Motor neuron (in vitro differentiated cells): ENCODE measurements at regions not wholly inside any gene's neighbourhood (a gene's known extent, or its start where the extent isn't known, plus 50 kb on each side); places are given as distances from the start of the nearest gene placed in this dataset.

Experiments
- ATAC-seq, 8 experiments: fragments of 200-7000 bp; cut with Tn5 transposase; replicated peaks in 6 of 8; 2 replicates each; pipeline ENCODE4 v1.8.0; 2021; ENCODE audit warnings: mild to moderate bottlenecking in 8 of 8, moderate library complexity in 8 of 8
- H3K27ac ChIP-seq, 2 donors: fragments of 250-450 bp; sonication (Bioruptor Pico); 2 replicates each; pipeline ENCODE4 v1.9.0; 2021; ENCODE audit warnings: antibody characterized with exemption in 2 of 2, mild to moderate bottlenecking in 2 of 2, moderate library complexity in 1 of 2
- H3K4me1 ChIP-seq, 2 donors: fragments of 250-450 bp; sonication (Bioruptor Pico); replicated peaks in 1 of 2; 2 replicates each; pipeline ENCODE4 v1.6.1; 2021; ENCODE audit warnings: antibody characterized with exemption in 2 of 2, mild to moderate bottlenecking in 2 of 2, moderate library complexity in 1 of 2
- H3K4me3 ChIP-seq, 5 donors: fragments of 250-450 bp; sonication (Bioruptor Pico); 2 replicates each; pipeline ENCODE4 v1.9.0; 2021; ENCODE audit warnings: antibody characterized with exemption in 5 of 5, mild to moderate bottlenecking in 5 of 5, moderate library complexity in 4 of 5
- WGBS, 10 experiments: fragments of 450-650 bp; shearing (Covaris generic); methylation state at CpG; one replicate each; pipeline ENCODE4 v1.0.0; 2022; 5-methylcytosine and 5-hydroxymethylcytosine counted together
- in situ Hi-C, 9 experiments: fragments of 400-800 bp; cut with MboI; loops; one replicate each; pipeline ENCODE4 v1.15.0; 2021; ENCODE audit warnings: low sequenced_read_pairs in 9 of 9, low pct_unique_long_range_greater_than_20kb in 2 of 9; ENCODE audit not compliant: unreplicated experiment in 9 of 9

- H3K4me3 ChIP-seq: no peak overlapping the region
- peak in 5 of 8 experiments; percentile 77 to 90 (median 87) for ATAC-seq
- H3K4me1 ChIP-seq: peaks cover 0 to 14% of the 10 kb centered on the region in 2 donors
- in situ Hi-C loops: no loop called here
- 13 to 94% (median 75%) methylated on average over 1 to 5 of the region's 6 CpGs for WGBS, 10 experiments
- no peak overlapping the region for H3K27ac ChIP-seq
Measured at GRCh38 chr13:103156346-103156998, 90.3 kb upstream of the SLC10A2 start.

- H3K4me1 ChIP-seq: peaks cover 0 to 14% of the 10 kb centered on the region in 2 donors
- no peak for ATAC-seq
- WGBS, 10 experiments: 0 to 93% (median 68%) methylated on average over 1 to 2 of the region's 2 CpGs
- H3K27ac ChIP-seq: no peak overlapping the region
- in situ Hi-C loops: no loop called here
- H3K4me3 ChIP-seq: no peak overlapping the region
Measured at GRCh38 chr13:103153466-103153865, 87.2 kb upstream of the SLC10A2 start.

GRCh38 chr13:103147961-103148360 lies 81.7 kb upstream of the SLC10A2 start:
- 7 to 88% (median 57%) methylated on average over 1 to 8 of the region's 9 CpGs; no CpG with 5 or more reads in 2 of the 10 experiments for WGBS, 10 experiments
- in situ Hi-C loops: loop anchor here in 2 of 9 experiments (25.0 kb wide), 2 partner anchors 211 to 236 kb away; no protein-coding TSS in a partner anchor
- H3K4me3 ChIP-seq: no peak overlapping the region
- peaks cover 3 to 19% of the 10 kb centered on the region in 2 donors for H3K4me1 ChIP-seq
- H3K27ac ChIP-seq: no peak overlapping the region
- no peak for ATAC-seq

- ATAC-seq: peak in 6 of 8 experiments; percentile 39 to 80 (median 53)
- Histone ChIP-seq H3K27ac (no peak overlapping the region), H3K4me3 (no peak overlapping the region), H3K4me1 (peaks cover 3 to 32% of the 10 kb centered on the region in 2 donors)
- WGBS, 10 experiments: 0 to 100% (median 67%) methylated on average over 1 of the region's 1 CpG; no CpG with 5 or more reads in 5 of the 10 experiments
- in situ Hi-C loops: loop anchor here in 2 of 9 experiments (25.0 kb wide), 2 partner anchors 208 to 233 kb away; no protein-coding TSS in a partner anchor
Measured at GRCh38 chr13:103145442-103145841, 79.2 kb upstream of the SLC10A2 start.

DNA sequence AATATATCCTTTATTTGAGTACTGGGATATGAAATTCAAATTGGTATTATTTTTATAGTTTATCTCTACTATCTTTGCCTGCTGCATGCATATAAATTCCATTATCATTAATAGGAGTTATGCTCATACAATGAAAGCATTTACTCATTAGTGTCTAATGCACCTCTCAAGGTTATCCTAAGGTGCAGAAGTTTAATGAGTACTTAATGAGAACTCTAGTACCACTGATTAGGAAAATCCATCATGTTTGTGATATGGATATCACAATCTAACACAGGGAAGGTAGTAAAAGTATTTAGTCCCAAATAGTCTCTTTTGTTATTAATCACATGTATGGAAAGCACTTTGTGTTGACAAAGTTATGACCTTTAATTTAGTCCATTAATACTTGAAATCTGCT lies 77.2 kb upstream of the SLC10A2 start:
- Histone ChIP-seq H3K27ac (no peak overlapping the region), H3K4me1 (peaks cover 3 to 32% of the 10 kb centered on the region in 2 donors), H3K4me3 (no peak overlapping the region)
- no peak for ATAC-seq
- in situ Hi-C loops: loop anchor here in 2 of 9 experiments (25.0 kb wide), 2 partner anchors 206 to 231 kb away; no protein-coding TSS in a partner anchor

- Histone ChIP-seq H3K4me1 (peaks cover 0 to 32% of the 10 kb centered on the region in 2 donors), H3K27ac (no peak overlapping the region), H3K4me3 (no peak overlapping the region)
- ATAC-seq: peak in 3 of 8 experiments; percentile 44 to 50 (median 45)
- 0 to 93% (median 71%) methylated on average over 1 to 2 of the region's 2 CpGs; no CpG with 5 or more reads in 3 of the 10 experiments for WGBS, 10 experiments
- in situ Hi-C loops: loop anchor here in 2 of 9 experiments (25.0 kb wide), 2 partner anchors 205 to 230 kb away; no protein-coding TSS in a partner anchor
Measured at GRCh38 chr13:103142151-103142550, 75.9 kb upstream of the SLC10A2 start.

DNA sequence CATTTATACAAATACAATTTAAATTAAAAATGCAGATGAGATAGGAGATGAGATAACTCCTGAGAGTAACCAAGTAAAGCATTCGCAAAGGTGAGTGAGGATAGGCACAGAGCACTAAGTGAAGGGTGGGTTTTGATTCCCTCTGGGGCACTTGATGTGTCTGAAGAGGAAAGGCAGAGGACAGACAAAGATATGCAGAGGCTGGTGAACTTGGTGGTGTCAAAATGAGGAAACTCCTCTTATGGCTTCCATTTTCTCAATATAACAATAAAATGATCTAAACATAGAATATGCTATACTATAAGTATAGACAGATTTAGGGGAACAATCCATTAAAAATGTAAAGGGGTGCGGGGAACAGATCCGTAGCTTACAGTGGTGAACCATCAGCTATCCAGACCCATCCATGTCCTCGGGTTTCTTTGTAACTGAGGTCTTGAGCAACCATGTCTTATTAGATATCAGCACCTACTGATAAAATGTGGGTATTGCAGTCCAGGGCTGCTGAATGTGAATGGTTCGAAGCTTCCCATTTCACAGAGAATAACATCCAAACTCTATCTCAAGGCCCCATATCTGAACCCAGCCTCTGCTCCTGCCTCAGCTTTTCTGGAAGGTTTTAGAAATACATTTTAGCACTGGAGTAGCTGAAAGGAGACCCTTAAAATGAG lies 73.9 kb upstream of the SLC10A2 start:
- peak in 2 of 8 experiments; percentile 39 to 82 for ATAC-seq
- H3K27ac ChIP-seq: no peak overlapping the region
- H3K4me1 ChIP-seq: peaks cover 0 to 20% of the 10 kb centered on the region in 2 donors
- WGBS, 10 experiments: 0 to 80% (median 67%) methylated on average over 1 to 5 of the region's 5 CpGs; no CpG with 5 or more reads in 1 of the 10 experiments
- in situ Hi-C loops: loop anchor here in 2 of 9 experiments (25.0 kb wide), 2 partner anchors 203 to 228 kb away; no protein-coding TSS in a partner anchor
- H3K4me3 ChIP-seq: no peak overlapping the region

DNA sequence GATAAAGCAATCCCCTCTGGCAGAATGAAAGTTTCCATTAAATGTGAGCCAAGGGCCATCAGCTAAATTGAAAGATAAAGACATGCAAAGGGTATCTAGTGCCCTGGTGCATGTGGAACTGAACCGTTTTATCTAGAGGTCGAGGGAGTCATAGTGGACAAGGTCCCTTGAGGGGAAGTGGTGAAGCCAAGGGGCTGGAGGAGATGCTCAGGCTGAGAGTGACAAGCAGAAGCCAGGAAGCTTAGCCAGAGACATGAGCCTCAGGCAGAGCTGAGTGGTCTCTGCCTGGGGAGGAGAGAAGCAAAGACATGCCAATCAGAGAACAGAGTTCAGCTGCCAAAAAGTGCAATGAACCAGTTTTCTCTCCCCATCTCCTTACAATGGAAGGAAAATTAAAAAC lies 68.1 kb upstream of the SLC10A2 start:
- in situ Hi-C loops: loop anchor here in 2 of 9 experiments (25.0 kb wide), 2 partner anchors 197 to 222 kb away; no protein-coding TSS in a partner anchor
- H3K27ac ChIP-seq: no peak overlapping the region
- WGBS, 10 experiments: 0 to 100% (median 90%) methylated on average over 1 to 2 of the region's 2 CpGs; no CpG with 5 or more reads in 3 of the 10 experiments
- H3K4me1 ChIP-seq: no peaks in the 10 kb centered on the region
- H3K4me3 ChIP-seq: no peak overlapping the region
- ATAC-seq: no peak

DNA sequence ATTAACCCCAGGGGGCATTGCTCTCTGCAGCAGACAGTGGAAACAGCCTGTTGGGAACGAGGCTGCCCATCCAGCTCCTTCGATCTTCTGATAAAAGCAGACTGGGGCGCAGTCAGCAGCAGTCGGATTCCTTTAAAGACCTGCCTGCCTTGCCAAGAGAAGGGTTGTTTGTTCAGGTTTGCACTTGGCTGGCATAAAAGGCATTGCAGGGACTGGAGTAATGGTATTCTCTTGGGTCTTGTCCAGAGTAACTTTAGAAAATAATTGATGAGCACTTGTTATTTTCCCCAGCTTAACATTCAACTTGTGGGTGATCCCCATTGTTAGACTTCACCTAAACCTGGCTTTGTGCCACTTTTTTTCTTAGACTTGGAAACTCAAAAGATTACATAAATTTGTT lies 67.3 kb upstream of the SLC10A2 start:
- WGBS, 10 experiments: 0 to 100% (median 80%) methylated on average over 1 to 3 of the region's 4 CpGs; no CpG with 5 or more reads in 5 of the 10 experiments
- ATAC-seq: peak in 1 of 8 experiments; percentile 93
- H3K4me3 ChIP-seq: no peak overlapping the region
- no peaks in the 10 kb centered on the region for H3K4me1 ChIP-seq
- in situ Hi-C loops: loop anchor here in 2 of 9 experiments (25.0 kb wide), 2 partner anchors 196 to 221 kb away; no protein-coding TSS in a partner anchor
- no peak overlapping the region for H3K27ac ChIP-seq

GRCh38 chr13:103130681-103131210 lies 64.5 kb upstream of the SLC10A2 start:
- WGBS, 10 experiments: 0 to 100% (median 71%) methylated on average over 2 to 3 of the region's 3 CpGs; no CpG with 5 or more reads in 2 of the 10 experiments
- H3K4me3 ChIP-seq: no peak overlapping the region
- peaks cover 0 to 4% of the 10 kb centered on the region in 2 donors for H3K4me1 ChIP-seq
- ATAC-seq: no peak
- in situ Hi-C loops: loop anchor here in 2 of 9 experiments (25.0 kb wide), 2 partner anchors 193 to 218 kb away; no protein-coding TSS in a partner anchor
- H3K27ac ChIP-seq: no peak overlapping the region

GRCh38 chr13:103130146-103130545 lies 63.9 kb upstream of the SLC10A2 start:
- 7 to 100% (median 82%) methylated on average over 1 to 4 of the region's 5 CpGs; no CpG with 5 or more reads in 2 of the 10 experiments for WGBS, 10 experiments
- Histone ChIP-seq H3K4me1 (peaks cover 0 to 4% of the 10 kb centered on the region in 2 donors), H3K27ac (no peak overlapping the region), H3K4me3 (no peak overlapping the region)
- ATAC-seq: no peak
- in situ Hi-C loops: loop anchor here in 2 of 9 experiments (25.0 kb wide), 2 partner anchors 193 to 218 kb away; no protein-coding TSS in a partner anchor
